ENCODE measurements at regions not wholly inside any gene's neighbourhood (a gene's known extent, or its start where the extent isn't known, plus 50 kb on each side); places are given as distances from the start of the nearest gene placed in this dataset.

- Histone ChIP-seq H2AFZ (ENCODE audit: low read length) (no peak overlapping the region), H4K20me1 (ENCODE audit: insufficient read depth, low read length, poor library complexity, severe bottlenecking) (no peaks in the 10 kb centered on the region), H3K4me3 (ENCODE audit: low read length, poor library complexity, severe bottlenecking) (no peak overlapping the region), H3K4me2 (ENCODE audit: low read depth, low read length, poor library complexity, severe bottlenecking) (no peak overlapping the region), H3K36me3 (ENCODE audit: insufficient read depth, low read length) (no peaks in the 10 kb centered on the region), H3K4me1 (ENCODE audit: insufficient read depth, low read length, poor library complexity, severe bottlenecking) (no peaks in the 10 kb centered on the region), H3K9me3 (ENCODE audit: insufficient read depth, low read depth, low read length) (0 out of 2 replicates have a peak, but pooled peaks cover 2% of the 10 kb centered on the region), H3K9me2 (replicated peaks; ENCODE audit: low read depth, low read length) (no peaks in the 10 kb centered on the region), H3K27me3 (ENCODE audit: insufficient read depth, low read length, poor library complexity, severe bottlenecking) (no peaks in the 10 kb centered on the region), H3K79me2 (ENCODE audit: insufficient read depth, low read length) (no peaks in the 10 kb centered on the region), H3K9ac (ENCODE audit: low read depth, low read length, poor library complexity, severe bottlenecking) (no peak overlapping the region), H3F3A (ENCODE audit: low read depth) (no peaks in the 10 kb centered on the region)
- TF ChIP-seq EZH2phosphoT487 (IDR thresholded peaks at IDR 0.05; ENCODE audit: borderline replicate concordance) (no peak), CTCF (conservative IDR thresholded peaks at IDR 0.05; ENCODE audit: low read length) (peak; percentile 52)
Measured at GRCh38 chr1:214823311-214824117, 220.5 kb downstream of the CENPF start.

GRCh38 chr1:214824763-214825162, 221.8 kb downstream of the CENPF start:
- H2AFZ ChIP-seq (ENCODE audit: low read length) = no peak overlapping the region
- no peaks in the 10 kb centered on the region for H3K36me3 ChIP-seq (ENCODE audit: insufficient read depth, low read length)
- H3K4me1 ChIP-seq (ENCODE audit: insufficient read depth, low read length, poor library complexity, severe bottlenecking) = no peaks in the 10 kb centered on the region
- H3K79me2 ChIP-seq (ENCODE audit: insufficient read depth, low read length) = no peaks in the 10 kb centered on the region
- no peak for TF ChIP-seq CTCF (conservative IDR thresholded peaks at IDR 0.05; ENCODE audit: low read length)
- no peak for TF ChIP-seq EZH2phosphoT487 (IDR thresholded peaks at IDR 0.05; ENCODE audit: borderline replicate concordance)
- H3K27me3 ChIP-seq (ENCODE audit: insufficient read depth, low read length, poor library complexity, severe bottlenecking) = no peaks in the 10 kb centered on the region
- H3K9me2 ChIP-seq (replicated peaks; ENCODE audit: low read depth, low read length) = no peaks in the 10 kb centered on the region
- no peaks in the 10 kb centered on the region for H4K20me1 ChIP-seq (ENCODE audit: insufficient read depth, low read length, poor library complexity, severe bottlenecking)
- no peaks in the 10 kb centered on the region for H3F3A ChIP-seq (ENCODE audit: low read depth)
- H3K4me2 ChIP-seq (ENCODE audit: low read depth, low read length, poor library complexity, severe bottlenecking) = no peak overlapping the region
- H3K4me3 ChIP-seq (ENCODE audit: low read length, poor library complexity, severe bottlenecking) = no peak overlapping the region
- H3K9ac ChIP-seq (ENCODE audit: low read depth, low read length, poor library complexity, severe bottlenecking) = no peak overlapping the region
- H3K9me3 ChIP-seq (ENCODE audit: insufficient read depth, low read depth, low read length) = 0 out of 2 replicates have a peak, but pooled peaks cover 2% of the 10 kb centered on the region

GRCh38 chr1:214826619-214827018, 223.6 kb downstream of the CENPF start:
- no peak overlapping the region for H2AFZ ChIP-seq (ENCODE audit: low read length)
- TF ChIP-seq EZH2phosphoT487 (IDR thresholded peaks at IDR 0.05; ENCODE audit: borderline replicate concordance) = no peak
- H3K36me3 ChIP-seq (ENCODE audit: insufficient read depth, low read length) = no peaks in the 10 kb centered on the region
- H3K4me1 ChIP-seq (ENCODE audit: insufficient read depth, low read length, poor library complexity, severe bottlenecking) = no peaks in the 10 kb centered on the region
- H3K9me2 ChIP-seq (replicated peaks; ENCODE audit: low read depth, low read length) = no peaks in the 10 kb centered on the region
- H3K4me2 ChIP-seq (ENCODE audit: low read depth, low read length, poor library complexity, severe bottlenecking) = no peak overlapping the region
- no peak overlapping the region for H3K4me3 ChIP-seq (ENCODE audit: low read length, poor library complexity, severe bottlenecking)
- no peaks in the 10 kb centered on the region for H3K79me2 ChIP-seq (ENCODE audit: insufficient read depth, low read length)
- H3K9ac ChIP-seq (ENCODE audit: low read depth, low read length, poor library complexity, severe bottlenecking) = no peak overlapping the region
- 0 out of 2 replicates have a peak, but pooled peaks cover 2% of the 10 kb centered on the region for H3K9me3 ChIP-seq (ENCODE audit: insufficient read depth, low read depth, low read length)
- no peaks in the 10 kb centered on the region for H4K20me1 ChIP-seq (ENCODE audit: insufficient read depth, low read length, poor library complexity, severe bottlenecking)
- H3K27me3 ChIP-seq (ENCODE audit: insufficient read depth, low read length, poor library complexity, severe bottlenecking) = no peaks in the 10 kb centered on the region
- no peaks in the 10 kb centered on the region for H3F3A ChIP-seq (ENCODE audit: low read depth)
